Keratinocyte (primary cell): ENCODE measurements at regions not wholly inside any gene's neighbourhood (a gene's known extent, or its start where the extent isn't known, plus 50 kb on each side); places are given as distances from the start of the nearest gene placed in this dataset.

Experiments used
- DNase-seq: peaks from one replicate; pipeline ENCODE4 v3.0.0-alpha.2; 2011; ENCODE audit warnings: low read depth, missing footprints, low spot score
- FAIRE-seq: peaks from 2 replicates; lab custom pipeline; 2011; peaks lifted over from hg19 to GRCh38; lab: Jason Lieb, UNC
- H2AFZ ChIP-seq: 2 replicates; pipeline ENCODE4 v1.6.0; 2012; ENCODE audit warnings: low read length, control low read depth, inconsistent platforms; ENCODE audit not compliant: control insufficient read depth
- H3K27ac ChIP-seq: 2 replicates; pipeline ENCODE4 v1.5.1; 2011; ENCODE audit warnings: low read length; ENCODE audit not compliant: control insufficient read depth, insufficient read depth
- H3K27me3 ChIP-seq: 3 replicates; pipeline ENCODE4 v1.6.0; 2011; ENCODE audit warnings: low read length; ENCODE audit not compliant: control insufficient read depth, insufficient read depth; ENCODE audit errors: extremely low read depth
- H3K36me3 ChIP-seq, 2 experiments: 2 replicates in 1 of 2; 3 replicates in 1 of 2; pipeline ENCODE4 v1.5.1; 2011; ENCODE audit warnings: low read length in 2 of 2, mild to moderate bottlenecking in 1 of 2; ENCODE audit not compliant: control insufficient read depth in 2 of 2, insufficient read depth in 2 of 2; ENCODE audit errors: extremely low read depth in 1 of 2
- H3K4me1 ChIP-seq: 3 replicates; pipeline ENCODE4 v1.5.1; 2011; ENCODE audit warnings: low read length; ENCODE audit not compliant: control insufficient read depth, insufficient read depth; ENCODE audit errors: extremely low read depth
- H3K4me2 ChIP-seq: 3 replicates; pipeline ENCODE4 v1.6.0; 2011; ENCODE audit warnings: low read depth, low read length; ENCODE audit not compliant: control insufficient read depth, insufficient read depth; ENCODE audit errors: extremely low read depth
- H3K4me3 ChIP-seq, 3 experiments: fragments of 200-600 bp in 1 of 3; sonication (generic) in 1 of 3; 2 replicates in 2 of 3; 3 replicates in 1 of 3; pipeline ENCODE4 v1.5.1; 2011 to 2016; ENCODE audit warnings: low read length in 3 of 3, mild to moderate bottlenecking in 3 of 3, control low read depth in 2 of 3, inconsistent platforms in 1 of 3, low read depth in 1 of 3, mixed read lengths in 1 of 3, mixed run types in 1 of 3, moderate library complexity in 1 of 3; ENCODE audit not compliant: control insufficient read depth in 2 of 3, insufficient read depth in 2 of 3; ENCODE audit errors: extremely low read depth in 1 of 3
- H3K79me2 ChIP-seq: 2 replicates; pipeline ENCODE4 v1.6.0; 2012; ENCODE audit warnings: low read length; ENCODE audit not compliant: control insufficient read depth, insufficient read depth
- H3K9ac ChIP-seq: 3 replicates; pipeline ENCODE4 v1.6.0; 2011; ENCODE audit warnings: low read length; ENCODE audit not compliant: control insufficient read depth, insufficient read depth; ENCODE audit errors: extremely low read depth
- H3K9me1 ChIP-seq: 3 replicates; pipeline ENCODE4 v1.6.0; 2011; ENCODE audit warnings: low read length; ENCODE audit not compliant: control insufficient read depth, insufficient read depth; ENCODE audit errors: extremely low read depth
- H3K9me3 ChIP-seq: 2 replicates; pipeline ENCODE4 v1.5.1; 2012; ENCODE audit warnings: low read depth, low read length; ENCODE audit not compliant: control insufficient read depth
- H4K20me1 ChIP-seq: 3 replicates; pipeline ENCODE4 v1.6.0; 2011; ENCODE audit warnings: low read length; ENCODE audit not compliant: control insufficient read depth, insufficient read depth; ENCODE audit errors: extremely low read depth
- CTCF ChIP-seq, 3 experiments: IDR thresholded peaks in 1 of 3; conservative IDR thresholded peaks in 1 of 3; optimal IDR thresholded peaks in 1 of 3; 2 replicates in 2 of 3; 3 replicates in 1 of 3; pipeline versions ENCODE3 to v1.5.1; 2011; ENCODE audit warnings: low read length in 3 of 3, mild to moderate bottlenecking in 3 of 3, moderate library complexity in 2 of 3, control low read depth in 1 of 3, inconsistent platforms in 1 of 3; ENCODE audit not compliant: insufficient read depth in 2 of 3; ENCODE audit errors: extremely low read depth in 1 of 3
- EZH2 ChIP-seq: IDR thresholded peaks from one replicate; pipeline ENCODE4 v1.6.1; 2012; ENCODE audit warnings: inconsistent platforms, mild to moderate bottlenecking, low read length, moderate library complexity
- dilution Hi-C: fragments of 300-500 bp; cut with MboI; formaldehyde crosslinking; loops from one replicate; pipeline ENCODE4 v1.7.0; 2020; ENCODE audit warnings: low sequenced_read_pairs; ENCODE audit not compliant: extremely low pct_ligation_motif_present

- H3K27ac ChIP-seq = no peak overlapping the region
- dilution Hi-C loops = no loop called here
- TF ChIP-seq EZH2 = no peak
- no peak for TF ChIP-seq CTCF (optimal IDR thresholded peaks at IDR 0.05 in 1 of 3, IDR thresholded peaks at IDR 0.05 in 1 of 3, conservative IDR thresholded peaks at IDR 0.05 in 1 of 3; ENCODE audit: extremely low read depth in 1 of 3, insufficient read depth in 2 of 3, low read length in 3 of 3)
Measured at GRCh38 chr10:132470410-132471124, 67.0 kb upstream of the INPP5A start.

GRCh38 chr10:132471125-132471451, 66.5 kb upstream of the INPP5A start:
- peaks cover 6% of the 10 kb centered on the region for H3K27me3 ChIP-seq
- no peak overlapping the region for H3K4me3 ChIP-seq
- no peak for FAIRE-seq
- no peak overlapping the region for H2AFZ ChIP-seq
- H4K20me1 ChIP-seq = no peaks in the 10 kb centered on the region
- DNase-seq = no peak
- H3K4me2 ChIP-seq = no peak overlapping the region
- no peak for TF ChIP-seq EZH2
- no peak for TF ChIP-seq CTCF (optimal IDR thresholded peaks at IDR 0.05 in 1 of 3, IDR thresholded peaks at IDR 0.05 in 1 of 3, conservative IDR thresholded peaks at IDR 0.05 in 1 of 3; ENCODE audit: extremely low read depth in 1 of 3, insufficient read depth in 2 of 3, low read length in 3 of 3)
- no peaks in the 10 kb centered on the region for H3K4me1 ChIP-seq
- no peaks in the 10 kb centered on the region for H3K9me1 ChIP-seq
- dilution Hi-C loops = no loop called here
- no peak overlapping the region for H3K9ac ChIP-seq
- H3K79me2 ChIP-seq = no peaks in the 10 kb centered on the region
- no peaks in the 10 kb centered on the region for H3K36me3 ChIP-seq
- H3K27ac ChIP-seq = no peak overlapping the region
- no peaks in the 10 kb centered on the region for H3K9me3 ChIP-seq

More at GRCh38 chr10:132470410-132471124, 67.0 kb upstream of the INPP5A start:
- Histone ChIP-seq H3K4me3 (no peak overlapping the region), H3K36me3 (no peaks in the 10 kb centered on the region), H3K9me1 (no peaks in the 10 kb centered on the region), H3K4me1 (no peaks in the 10 kb centered on the region), H3K9ac (no peak overlapping the region), H3K4me2 (no peak overlapping the region), H3K9me3 (no peaks in the 10 kb centered on the region), H4K20me1 (no peaks in the 10 kb centered on the region), H3K27me3 (peaks cover 4% of the 10 kb centered on the region), H3K79me2 (no peaks in the 10 kb centered on the region), H2AFZ (no peak overlapping the region)
- DNase-seq = no peak
- no peak for FAIRE-seq
